ENCODE measurements at regions not wholly inside any gene's neighbourhood (a gene's known extent, or its start where the extent isn't known, plus 50 kb on each side); places are given as distances from the start of the nearest gene placed in this dataset.
"Not testable (repeated sequence)": the region's sequence is repeated elsewhere in the genome, so short reads cannot be mapped to it uniquely, and the experiment has no call there.

GRCh38 chr12:62069976-62070375 lies 190.2 kb upstream of the USP15 start:
- CTCF ChIA-PET (ENCODE audit: unreplicated experiment): no interaction called here
- no TSS peak for BruUV-seq (replicated peaks)
- H3K9me3 ChIP-seq (ENCODE audit: low read length): no peaks in the 10 kb centered on the region

GRCh38 chr12:62073236-62073635 lies 187.0 kb upstream of the USP15 start:
- H3K4me3 ChIP-seq (ENCODE audit: low read depth, low read length, poor library complexity, severe bottlenecking); H3K9me3 ChIP-seq (ENCODE audit: low read length); H3K9me2 ChIP-seq (ENCODE audit: insufficient read depth, low read length); H3K79me2 ChIP-seq (ENCODE audit: insufficient read depth, low read depth, low read length); BruUV-seq (replicated peaks); intact Hi-C loops (cut with micrococcal nuclease; ENCODE audit: unreplicated experiment); H3K4me2 ChIP-seq (ENCODE audit: low read length); DNase-seq (ENCODE audit: low spot score); H4K20me1 ChIP-seq (ENCODE audit: insufficient read depth, low read length); H2AFZ ChIP-seq (ENCODE audit: low read length); H3K4me1 ChIP-seq (ENCODE audit: insufficient read depth, low read length, poor library complexity, severe bottlenecking); H3K36me3 ChIP-seq (ENCODE audit: insufficient read depth, low read length); H3K27ac ChIP-seq (ENCODE audit: low read depth, low read length, poor library complexity, severe bottlenecking); CTCF ChIA-PET (ENCODE audit: unreplicated experiment); POLR2A ChIA-PET: not testable (repeated sequence)

More at GRCh38 chr12:62069976-62070375, 190.2 kb upstream of the USP15 start:
- H3K27ac ChIP-seq (ENCODE audit: low read depth, low read length, poor library complexity, severe bottlenecking): no peak overlapping the region
- no peaks in the 10 kb centered on the region for H3K79me2 ChIP-seq (ENCODE audit: insufficient read depth, low read depth, low read length)
- POLR2A ChIA-PET: no interaction called here
- H3K9me2 ChIP-seq (ENCODE audit: insufficient read depth, low read length): no peaks in the 10 kb centered on the region
- no peak for TF ChIP-seq CTCF (conservative IDR thresholded peaks at IDR 0.05; ENCODE audit: low read length)
- no peak for TF ChIP-seq EZH2phosphoT487 (IDR thresholded peaks at IDR 0.05; ENCODE audit: borderline replicate concordance, low read depth, low read length)
- H4K20me1 ChIP-seq (ENCODE audit: insufficient read depth, low read length): no peaks in the 10 kb centered on the region
- H3K4me2 ChIP-seq (ENCODE audit: low read length): no peak overlapping the region
- no peaks in the 10 kb centered on the region for H3K36me3 ChIP-seq (ENCODE audit: insufficient read depth, low read length)
- no peak overlapping the region for H2AFZ ChIP-seq (ENCODE audit: low read length)
- intact Hi-C loops (cut with micrococcal nuclease; ENCODE audit: unreplicated experiment): no loop called here
- no peak overlapping the region for H3K4me3 ChIP-seq (ENCODE audit: low read depth, low read length, poor library complexity, severe bottlenecking)
- DNase-seq (ENCODE audit: low spot score): no peak
- H3K4me1 ChIP-seq (ENCODE audit: insufficient read depth, low read length, poor library complexity, severe bottlenecking): no peaks in the 10 kb centered on the region

- BruUV-seq (replicated peaks): no TSS peak
- H4K20me1 ChIP-seq (ENCODE audit: insufficient read depth, low read length): no peaks in the 10 kb centered on the region
- H3K79me2 ChIP-seq (ENCODE audit: insufficient read depth, low read depth, low read length): no peaks in the 10 kb centered on the region
- H3K9me3 ChIP-seq (ENCODE audit: low read length): no peaks in the 10 kb centered on the region
- no peak for DNase-seq (ENCODE audit: low spot score)
- H3K4me3 ChIP-seq (ENCODE audit: low read depth, low read length, poor library complexity, severe bottlenecking): no peak overlapping the region
- ChIA-PET POLR2A (interaction anchor here (0.6 kb wide), 1 partner anchor 27 kb away, joined by 3 read pairs; no protein-coding TSS in a partner anchor), CTCF (ENCODE audit: unreplicated experiment) (no interaction called here)
- TF ChIP-seq EZH2phosphoT487 (IDR thresholded peaks at IDR 0.05; ENCODE audit: borderline replicate concordance, low read depth, low read length) (no peak), CTCF (conservative IDR thresholded peaks at IDR 0.05; ENCODE audit: low read length) (no peak)
- no peak overlapping the region for H2AFZ ChIP-seq (ENCODE audit: low read length)
- H3K9me2 ChIP-seq (ENCODE audit: insufficient read depth, low read length): no peaks in the 10 kb centered on the region
- no peaks in the 10 kb centered on the region for H3K36me3 ChIP-seq (ENCODE audit: insufficient read depth, low read length)
- no peak overlapping the region for H3K27ac ChIP-seq (ENCODE audit: low read depth, low read length, poor library complexity, severe bottlenecking)
- no peak overlapping the region for H3K4me2 ChIP-seq (ENCODE audit: low read length)
- H3K4me1 ChIP-seq (ENCODE audit: insufficient read depth, low read length, poor library complexity, severe bottlenecking): no peaks in the 10 kb centered on the region
- intact Hi-C loops (cut with micrococcal nuclease; ENCODE audit: unreplicated experiment): no loop called here
Measured at GRCh38 chr12:62075870-62076269, 184.3 kb upstream of the USP15 start.

Measured in OCI-LY7 (cell line).